Common myeloid progenitor, CD34-positive (primary cell): ENCODE measurements at regions not wholly inside any gene's neighbourhood (a gene's known extent, or its start where the extent isn't known, plus 50 kb on each side); places are given as distances from the start of the nearest gene placed in this dataset.
"Not testable (repeated sequence)": the region's sequence is repeated elsewhere in the genome, so short reads cannot be mapped to it uniquely, and the experiment has no call there.

Experiments
- CTCF ChIA-PET: fragments of 350-600 bp; sonication (Branson Sonifier 250); formaldehyde crosslinking; loops from one replicate; lab custom pipeline; 2021; ENCODE audit warnings: antibody characterized with exemption; lab: Charles Lee
- POLR2A ChIA-PET: fragments of 350-600 bp; sonication (Branson Sonifier 250); formaldehyde crosslinking; loops from one replicate; lab custom pipeline; 2021; ENCODE audit warnings: antibody characterized with exemption; lab: Charles Lee
- DNase-seq, 3 donors: peaks; one replicate each; pipeline versions ENCODE4 v3.0.0 to v3.0.0-alpha.2; 2013
- H3K27ac ChIP-seq, 2 experiments: 1 replicate in 1 of 2; 2 replicates in 1 of 2; pipeline ENCODE4 v1.7.0; 2013; ENCODE audit warnings: inconsistent platforms in 2 of 2, low read length in 2 of 2, mild to moderate bottlenecking in 2 of 2, low read depth in 1 of 2, moderate library complexity in 1 of 2; ENCODE audit not compliant: severe bottlenecking in 2 of 2, insufficient read depth in 1 of 2, poor library complexity in 1 of 2
- H3K27me3 ChIP-seq, 5 experiments: replicated peaks in 2 of 5; 1 replicate in 3 of 5; 2 replicates in 2 of 5; pipeline versions ENCODE4 v1.6.1 to v1.7.0; 2013; ENCODE audit warnings: low read length in 4 of 5, mild to moderate bottlenecking in 2 of 5, moderate library complexity in 2 of 5, inconsistent platforms in 1 of 5; ENCODE audit not compliant: insufficient read depth in 5 of 5, control insufficient read depth in 4 of 5
- H3K36me3 ChIP-seq, 4 experiments: 1 replicate in 2 of 4; 2 replicates in 2 of 4; pipeline versions ENCODE4 v1.6.1 to v1.7.0; 2013; ENCODE audit warnings: low read length in 3 of 4, control low read depth in 1 of 4, mild to moderate bottlenecking in 1 of 4; ENCODE audit not compliant: control insufficient read depth in 4 of 4, insufficient read depth in 4 of 4
- H3K4me1 ChIP-seq, 4 experiments: 1 replicate in 3 of 4; 2 replicates in 1 of 4; pipeline versions ENCODE4 v1.6.1 to v1.7.1; 2013; ENCODE audit warnings: low read length in 3 of 4, mild to moderate bottlenecking in 3 of 4, control low read depth in 1 of 4, inconsistent platforms in 1 of 4, moderate library complexity in 1 of 4; ENCODE audit not compliant: control insufficient read depth in 4 of 4, insufficient read depth in 4 of 4; ENCODE audit errors: control extremely low read depth in 1 of 4
- H3K4me3 ChIP-seq, 7 experiments: 1 replicate in 4 of 7; 2 replicates in 3 of 7; pipeline versions ENCODE4 v1.5.1 to v1.7.0; 2013; ENCODE audit warnings: mild to moderate bottlenecking in 7 of 7, low read length in 6 of 7, moderate library complexity in 6 of 7, inconsistent platforms in 2 of 7, low read depth in 2 of 7, control low read depth in 1 of 7; ENCODE audit not compliant: insufficient read depth in 4 of 7, control insufficient read depth in 1 of 7; ENCODE audit errors: extremely low read depth in 1 of 7
- H3K9me3 ChIP-seq, 5 experiments: 1 replicate in 4 of 5; 2 replicates in 1 of 5; pipeline versions ENCODE4 v1.6.1 to v1.7.1; 2013; ENCODE audit warnings: low read length in 4 of 5, mild to moderate bottlenecking in 2 of 5, inconsistent platforms in 1 of 5, low read depth in 1 of 5, moderate library complexity in 1 of 5; ENCODE audit not compliant: control insufficient read depth in 4 of 5, insufficient read depth in 2 of 5; ENCODE audit errors: control extremely low read depth in 1 of 5
- WGBS: methylation state at CpG from one replicate; pipeline ENCODE4 v1.1.5; 2013; ENCODE audit not compliant: insufficient coverage; 5-methylcytosine and 5-hydroxymethylcytosine counted together

GRCh38 chr12:33609910-33610309 lies 170.3 kb upstream of the SYT10 start:
- H3K27ac ChIP-seq, result no peak overlapping the region
- H3K4me3 ChIP-seq, result no peak overlapping the region
- H3K9me3 ChIP-seq, result no peaks in the 10 kb centered on the region
- ChIA-PET POLR2A (no interaction called here), CTCF (no interaction called here)
- 96% methylated on average over 4 of the region's 4 CpGs for WGBS
- no peaks in the 10 kb centered on the region for H3K36me3 ChIP-seq
- no peaks in the 10 kb centered on the region for H3K27me3 ChIP-seq
- DNase-seq, result no peak
- no peaks in the 10 kb centered on the region for H3K4me1 ChIP-seq

- POLR2A ChIA-PET, result no interaction called here
- CTCF ChIA-PET, result no interaction called here
- Histone ChIP-seq H3K4me1 (no peaks in the 10 kb centered on the region), H3K27me3 (no peaks in the 10 kb centered on the region), H3K9me3 (peaks cover 0 to 7% (median 0%) of the 10 kb centered on the region in 5 experiments), H3K4me3 (no peak overlapping the region), H3K27ac (no peak overlapping the region), H3K36me3 (no peaks in the 10 kb centered on the region)
- 0% methylated on average over 1 of the region's 3 CpGs for WGBS
- DNase-seq, result no peak
Measured at GRCh38 chr12:33614630-33615029, 175.0 kb upstream of the SYT10 start.

- Histone ChIP-seq H3K4me1 (no peaks in the 10 kb centered on the region), H3K27ac (no peak overlapping the region), H3K27me3 (no peaks in the 10 kb centered on the region), H3K36me3 (no peaks in the 10 kb centered on the region), H3K4me3 (no peak overlapping the region), H3K9me3 (peaks cover 0 to 7% (median 0%) of the 10 kb centered on the region in 5 experiments)
- CTCF ChIA-PET, result no interaction called here
- POLR2A ChIA-PET, result no interaction called here
- WGBS, result 100% methylated on average over 1 of the region's 3 CpGs
- DNase-seq, result no peak
Measured at GRCh38 chr12:33617218-33617617, 177.6 kb upstream of the SYT10 start.

- CTCF ChIA-PET, result no interaction called here
- Histone ChIP-seq H3K27ac (no peak overlapping the region), H3K36me3 (no peaks in the 10 kb centered on the region), H3K4me3 (no peak overlapping the region), H3K9me3 (no peaks in the 10 kb centered on the region), H3K27me3 (no peaks in the 10 kb centered on the region), H3K4me1 (no peaks in the 10 kb centered on the region)
- no peak for DNase-seq
- POLR2A ChIA-PET, result no interaction called here
- WGBS, result no CpG with 5 or more reads among the region's 1 CpG
Measured at GRCh38 chr12:33628087-33628486, 188.5 kb upstream of the SYT10 start.

- Histone ChIP-seq H3K36me3 (no peaks in the 10 kb centered on the region), H3K4me1 (peaks cover 0 to 6% (median 0%) of the 10 kb centered on the region in 4 experiments), H3K27me3 (no peaks in the 10 kb centered on the region), H3K27ac (no peak overlapping the region), H3K9me3 (no peaks in the 10 kb centered on the region), H3K4me3 (peak overlapping the region in 1 of 7 experiments; percentile 26)
- DNase-seq, result peak in 2 of 3 donors; percentile 6 to 36
- no CpG with 5 or more reads among the region's 3 CpGs for WGBS
- ChIA-PET CTCF (no interaction called here), POLR2A (no interaction called here)
Measured at GRCh38 chr12:33634544-33634943, 194.9 kb upstream of the SYT10 start.

GRCh38 chr12:33636930-33637329 lies 197.3 kb upstream of the SYT10 start:
- WGBS, result no CpG with 5 or more reads among the region's 6 CpGs
- CTCF ChIA-PET, DNase-seq, H3K27ac ChIP-seq, H3K4me1 ChIP-seq, POLR2A ChIA-PET, H3K27me3 ChIP-seq, H3K9me3 ChIP-seq, H3K4me3 ChIP-seq, H3K36me3 ChIP-seq: not testable (repeated sequence)

GRCh38 chr12:33639975-33640374 lies 200.4 kb upstream of the SYT10 start:
- H3K36me3 ChIP-seq, result no peaks in the 10 kb centered on the region
- H3K4me3 ChIP-seq, result no peak overlapping the region
- DNase-seq, result peak in 2 of 3 donors; percentile 28 to 48
- ChIA-PET CTCF (no interaction called here), POLR2A (no interaction called here)
- peaks cover 0 to 2% (median 0%) of the 10 kb centered on the region in 4 experiments for H3K4me1 ChIP-seq
- no peak overlapping the region for H3K27ac ChIP-seq
- H3K9me3 ChIP-seq, result no peaks in the 10 kb centered on the region
- WGBS, result no CpG with 5 or more reads among the region's 2 CpGs
- H3K27me3 ChIP-seq, result no peaks in the 10 kb centered on the region
